AG09319 (cell line): ENCODE measurements at regions not wholly inside any gene's neighbourhood (a gene's known extent, or its start where the extent isn't known, plus 50 kb on each side); places are given as distances from the start of the nearest gene placed in this dataset.

Source experiments
- DNase-seq: peaks from one replicate; pipeline ENCODE4 v3.0.0-alpha.2; 2010; ENCODE audit warnings: low read depth; ENCODE audit errors: extremely low read depth
- TF ChIP-seq, protein P1 (sequence below): IDR thresholded peaks from 2 replicates; pipeline ENCODE4 v1.5.1; 2011; ENCODE audit warnings: low read depth, mild to moderate bottlenecking, inconsistent platforms, low read length, moderate library complexity

DNA sequence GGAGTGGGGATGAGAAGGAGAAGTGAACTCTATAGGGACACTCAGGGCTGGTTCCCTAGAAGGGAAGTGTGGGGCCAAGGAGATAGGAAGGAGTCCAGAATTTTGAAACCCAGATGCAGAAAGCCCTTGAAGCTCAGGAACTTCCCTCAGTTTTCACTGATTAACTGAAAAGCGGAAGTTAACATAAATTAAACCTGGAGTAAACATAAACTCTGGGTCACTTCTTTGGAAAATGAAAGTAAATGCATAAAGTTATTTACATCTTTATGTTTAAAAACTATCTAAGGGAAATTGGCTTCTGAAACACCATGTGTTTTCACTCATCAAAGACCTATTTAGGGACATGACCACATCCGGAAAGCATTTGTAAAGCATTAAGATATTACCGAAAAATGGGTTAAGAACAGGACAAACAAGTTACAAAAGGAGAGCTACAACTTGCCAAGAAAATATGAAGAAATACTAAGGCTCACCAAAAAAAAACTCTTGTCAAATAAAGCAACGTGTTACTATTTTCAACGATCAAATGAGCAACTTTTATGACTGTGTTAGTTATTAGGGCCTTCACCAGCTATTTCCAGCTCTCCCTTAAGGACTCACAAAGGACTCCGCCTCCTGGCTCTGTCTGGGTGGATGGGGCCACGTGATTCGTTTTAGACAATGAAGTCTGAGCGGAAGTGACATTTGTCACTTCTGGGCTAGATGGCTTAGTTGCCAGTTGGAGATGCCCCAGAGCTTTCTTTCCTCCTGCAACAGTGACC lies 439.1 kb upstream of the ZNF507 start:
- DNase-seq, result no peak
- TF ChIP-seq, protein P1, sequence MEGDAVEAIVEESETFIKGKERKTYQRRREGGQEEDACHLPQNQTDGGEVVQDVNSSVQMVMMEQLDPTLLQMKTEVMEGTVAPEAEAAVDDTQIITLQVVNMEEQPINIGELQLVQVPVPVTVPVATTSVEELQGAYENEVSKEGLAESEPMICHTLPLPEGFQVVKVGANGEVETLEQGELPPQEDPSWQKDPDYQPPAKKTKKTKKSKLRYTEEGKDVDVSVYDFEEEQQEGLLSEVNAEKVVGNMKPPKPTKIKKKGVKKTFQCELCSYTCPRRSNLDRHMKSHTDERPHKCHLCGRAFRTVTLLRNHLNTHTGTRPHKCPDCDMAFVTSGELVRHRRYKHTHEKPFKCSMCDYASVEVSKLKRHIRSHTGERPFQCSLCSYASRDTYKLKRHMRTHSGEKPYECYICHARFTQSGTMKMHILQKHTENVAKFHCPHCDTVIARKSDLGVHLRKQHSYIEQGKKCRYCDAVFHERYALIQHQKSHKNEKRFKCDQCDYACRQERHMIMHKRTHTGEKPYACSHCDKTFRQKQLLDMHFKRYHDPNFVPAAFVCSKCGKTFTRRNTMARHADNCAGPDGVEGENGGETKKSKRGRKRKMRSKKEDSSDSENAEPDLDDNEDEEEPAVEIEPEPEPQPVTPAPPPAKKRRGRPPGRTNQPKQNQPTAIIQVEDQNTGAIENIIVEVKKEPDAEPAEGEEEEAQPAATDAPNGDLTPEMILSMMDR, result no peak

DNA sequence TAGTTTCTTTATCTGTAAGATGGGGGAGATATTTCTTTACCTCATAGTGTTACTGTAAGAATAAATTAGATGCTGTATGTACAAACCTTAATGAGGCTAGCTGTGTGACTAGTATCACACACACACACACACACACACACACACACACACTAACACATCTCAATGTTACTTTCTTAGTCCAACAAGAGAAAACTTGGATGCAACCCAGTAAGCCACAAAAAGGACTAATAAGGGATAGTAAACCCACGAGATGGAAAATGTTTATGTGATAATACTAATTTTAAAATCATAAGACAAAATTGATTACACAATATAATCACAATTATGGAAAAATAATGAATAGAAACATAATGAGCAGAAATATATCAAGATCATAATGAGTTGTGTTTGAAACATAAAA lies 437.7 kb upstream of the ZNF507 start:
- no peak for DNase-seq
- TF ChIP-seq, protein P1, result no peak

DNA sequence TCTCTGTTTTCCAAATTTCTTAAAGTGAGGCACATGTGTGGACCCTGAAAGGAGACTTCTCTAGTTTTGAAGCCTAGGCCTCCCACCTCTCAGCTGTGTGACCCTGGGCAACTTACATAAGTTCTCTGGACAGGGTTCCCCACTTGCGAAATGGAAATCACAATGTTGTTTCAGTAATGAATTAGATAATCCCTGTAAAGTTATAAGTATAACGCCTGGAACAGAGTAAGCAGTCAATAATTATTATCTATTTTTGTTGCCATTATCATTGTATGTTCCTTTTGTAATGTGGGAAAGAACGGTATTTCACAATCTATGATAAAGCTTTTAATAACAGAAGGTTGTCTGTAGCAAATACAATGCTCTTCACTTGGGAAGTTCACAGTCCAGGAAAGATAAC lies 437.3 kb upstream of the ZNF507 start:
- TF ChIP-seq, protein P1, result no peak
- no peak for DNase-seq

DNA sequence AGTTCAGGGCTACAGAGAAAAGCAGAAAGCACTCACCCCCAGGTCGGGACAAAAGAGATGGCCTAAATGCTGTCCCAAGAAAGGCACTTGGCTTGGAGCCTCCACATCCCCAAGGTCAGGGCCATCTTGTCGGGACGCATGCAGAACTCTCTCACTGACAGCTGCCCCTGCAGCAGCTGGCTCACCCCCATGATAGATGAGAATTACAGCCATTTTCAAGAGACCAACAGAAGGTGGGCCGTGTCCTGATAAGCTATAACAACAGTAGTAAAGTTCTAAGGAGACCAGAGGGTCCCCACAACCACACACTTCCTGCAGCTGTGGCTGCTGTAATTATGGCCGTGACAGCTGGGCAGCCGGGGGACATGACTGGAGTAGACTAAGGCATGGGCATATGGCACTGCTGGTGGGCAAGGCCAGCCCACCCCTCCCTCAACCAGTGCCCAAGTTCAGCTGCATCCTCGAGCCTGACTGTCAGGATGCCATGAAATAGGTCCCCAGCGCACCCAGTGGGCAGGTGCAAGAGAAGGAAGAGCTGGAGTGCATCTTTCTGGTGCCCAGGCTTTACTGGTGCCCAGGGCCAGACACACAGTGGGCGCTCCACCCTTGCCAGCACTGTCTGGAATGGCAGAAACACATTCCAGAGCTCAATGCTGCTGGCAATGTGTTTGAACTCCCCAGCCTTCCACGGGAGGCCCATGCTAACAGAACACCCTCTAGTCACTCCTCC lies 436.7 kb upstream of the ZNF507 start:
- TF ChIP-seq, protein P1, result no peak
- DNase-seq, result no peak

DNA sequence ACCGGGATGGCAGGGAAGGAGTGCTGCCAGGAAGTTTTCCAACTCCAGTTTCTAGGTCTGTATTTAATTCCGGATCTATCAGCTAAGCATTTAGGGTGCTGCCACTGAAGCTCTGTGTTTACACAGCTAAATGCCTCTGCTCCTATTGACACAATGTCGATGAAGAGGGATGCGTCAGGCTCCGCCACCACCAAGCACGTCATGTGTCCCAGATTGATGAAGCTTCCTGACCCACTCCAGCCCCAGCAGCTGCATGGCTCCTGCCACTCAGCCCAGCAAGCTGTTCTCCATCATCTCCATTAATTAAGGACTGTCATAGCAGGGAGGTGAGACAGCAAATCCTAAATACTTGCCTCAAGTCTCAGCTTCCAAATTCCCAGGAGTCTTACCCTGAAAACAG lies 435.2 kb upstream of the ZNF507 start:
- no peak for DNase-seq
- TF ChIP-seq, protein P1, result no peak

DNA sequence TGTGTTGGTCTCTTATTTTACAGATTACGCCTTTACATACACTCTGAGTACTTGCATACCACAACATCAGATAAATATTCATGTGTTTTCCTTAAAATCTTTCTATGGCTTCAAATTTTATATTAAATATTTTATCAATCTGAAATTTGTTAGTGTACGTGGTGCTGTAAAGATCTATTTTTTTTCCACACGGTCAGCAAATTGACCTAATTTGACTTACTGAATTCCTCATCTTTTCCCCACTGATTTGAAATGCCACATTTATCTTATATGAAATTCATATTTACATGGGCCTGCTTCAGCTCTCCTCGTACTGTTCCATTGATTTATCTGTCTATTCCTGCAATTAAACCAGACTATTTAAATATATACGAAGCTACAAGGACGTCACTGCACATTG lies 433.8 kb upstream of the ZNF507 start:
- no peak for DNase-seq
- TF ChIP-seq, protein P1, result no peak

DNA sequence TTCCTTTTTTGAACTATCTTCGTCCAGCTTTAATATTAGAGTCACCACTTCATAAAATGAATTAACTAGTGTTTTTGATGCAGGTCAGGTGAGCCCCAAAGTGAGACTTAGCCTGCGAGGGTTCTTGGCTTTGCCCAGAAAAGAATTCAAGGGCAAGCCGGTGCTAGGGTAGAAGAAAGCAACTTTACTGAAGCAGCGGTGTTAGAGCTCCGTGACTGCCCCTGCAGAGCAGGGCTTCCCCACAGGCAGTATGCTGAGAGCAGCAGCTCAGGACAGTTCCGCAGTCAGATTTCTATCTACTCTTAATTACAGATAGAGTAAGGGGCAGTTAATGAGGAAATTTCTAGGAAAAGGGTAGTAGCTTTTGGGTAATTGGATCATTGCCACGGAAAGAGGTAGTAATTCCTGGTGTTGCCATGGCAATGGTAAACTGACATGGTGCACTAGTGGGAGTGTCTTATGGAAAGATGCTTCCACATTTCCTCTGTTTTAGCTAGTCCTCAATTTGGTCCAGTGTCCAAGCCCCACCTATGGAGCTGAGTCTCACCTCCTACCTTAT lies 432.2 kb upstream of the ZNF507 start:
- no peak for DNase-seq
- TF ChIP-seq, protein P1, result no peak
